ENCODE measurements at regions not wholly inside any gene's neighbourhood (a gene's known extent, or its start where the extent isn't known, plus 50 kb on each side); places are given as distances from the start of the nearest gene placed in this dataset.

DNA sequence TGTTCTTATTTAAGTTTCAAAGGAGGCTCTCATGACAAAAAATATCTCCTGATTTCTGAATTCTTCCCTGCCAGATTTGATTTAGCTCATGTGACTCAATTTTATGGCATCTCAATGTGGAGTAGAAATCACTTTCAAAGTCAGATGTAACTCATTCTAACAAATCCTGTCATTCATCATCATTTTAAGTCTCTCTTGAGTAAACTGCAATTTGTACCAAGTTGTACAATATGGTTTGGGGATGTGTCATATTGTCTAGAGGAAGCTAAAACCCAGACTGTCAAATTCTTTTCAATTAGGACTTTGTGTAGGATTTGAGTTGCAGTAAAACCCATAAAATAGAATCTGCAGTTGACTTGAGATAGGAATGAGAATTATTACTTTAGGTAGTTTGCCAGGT lies 2101.0 kb downstream of the NCAM2 start:
- ATAC-seq (no peak), DNase-seq (no peak)
- intact Hi-C loops (cut with DNase I, micrococcal nuclease), result no loop called here
- no peak overlapping the region for H3K4me3 ChIP-seq
- H3K4me1 ChIP-seq (ENCODE audit: low read depth), result no peaks in the 10 kb centered on the region
- no peak for TF ChIP-seq CTCF (IDR thresholded peaks at IDR 0.05)
- H3K9me3 ChIP-seq, result peaks cover 68% of the 10 kb centered on the region
- H3K36me3 ChIP-seq (ENCODE audit: low read depth), result no peaks in the 10 kb centered on the region

DNA sequence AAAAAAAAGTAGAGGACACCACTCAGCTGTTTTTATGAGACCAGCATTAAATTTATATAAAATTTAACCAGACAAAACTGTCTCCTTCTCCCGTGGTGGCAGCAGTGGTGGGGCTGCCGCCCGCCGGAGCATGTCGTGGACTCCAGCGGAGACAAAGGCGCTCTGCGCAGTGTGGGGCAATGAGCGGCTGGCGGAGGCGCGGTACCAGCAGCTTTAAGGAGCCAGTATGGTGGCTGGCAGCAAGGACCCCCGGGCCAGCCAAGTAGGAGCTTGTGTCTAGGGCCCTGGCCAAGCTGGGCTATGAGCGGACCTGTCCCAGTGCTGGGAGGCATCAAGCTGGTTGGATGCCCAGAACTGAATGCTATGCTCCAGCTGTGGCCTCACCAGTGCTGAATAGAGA lies 2102.9 kb downstream of the NCAM2 start:
- Histone ChIP-seq H3K4me1 (ENCODE audit: low read depth) (no peaks in the 10 kb centered on the region), H3K9me3 (peaks cover 66% of the 10 kb centered on the region), H3K4me3 (no peak overlapping the region), H3K36me3 (ENCODE audit: low read depth) (no peaks in the 10 kb centered on the region)
- no peak for DNase-seq
- no peak for TF ChIP-seq CTCF (IDR thresholded peaks at IDR 0.05)
- intact Hi-C loops (cut with DNase I, micrococcal nuclease), result no loop called here
- no peak for ATAC-seq

GRCh38 chr21:23108533-23108932 lies 2110.3 kb downstream of the NCAM2 start:
- ATAC-seq, result no peak
- H3K4me3 ChIP-seq, result no peak overlapping the region
- peaks cover 45% of the 10 kb centered on the region for H3K9me3 ChIP-seq
- intact Hi-C loops (cut with DNase I, micrococcal nuclease), result no loop called here
- H3K4me1 ChIP-seq (ENCODE audit: low read depth), result no peaks in the 10 kb centered on the region
- TF ChIP-seq CTCF (IDR thresholded peaks at IDR 0.05), result no peak
- DNase-seq, result no peak
- H3K36me3 ChIP-seq (ENCODE audit: low read depth), result no peaks in the 10 kb centered on the region

- DNase-seq, result no peak
- intact Hi-C loops (cut with DNase I, micrococcal nuclease), result no loop called here
- TF ChIP-seq CTCF (IDR thresholded peaks at IDR 0.05), result no peak
- no peak for ATAC-seq
- no peaks in the 10 kb centered on the region for H3K36me3 ChIP-seq (ENCODE audit: low read depth)
- peaks cover 53% of the 10 kb centered on the region for H3K9me3 ChIP-seq
- H3K4me1 ChIP-seq (ENCODE audit: low read depth), result no peaks in the 10 kb centered on the region
- H3K4me3 ChIP-seq, result no peak overlapping the region
These were observed 2112.9 kb downstream of the NCAM2 start for GRCh38 chr21:23111070-23111600.

DNA sequence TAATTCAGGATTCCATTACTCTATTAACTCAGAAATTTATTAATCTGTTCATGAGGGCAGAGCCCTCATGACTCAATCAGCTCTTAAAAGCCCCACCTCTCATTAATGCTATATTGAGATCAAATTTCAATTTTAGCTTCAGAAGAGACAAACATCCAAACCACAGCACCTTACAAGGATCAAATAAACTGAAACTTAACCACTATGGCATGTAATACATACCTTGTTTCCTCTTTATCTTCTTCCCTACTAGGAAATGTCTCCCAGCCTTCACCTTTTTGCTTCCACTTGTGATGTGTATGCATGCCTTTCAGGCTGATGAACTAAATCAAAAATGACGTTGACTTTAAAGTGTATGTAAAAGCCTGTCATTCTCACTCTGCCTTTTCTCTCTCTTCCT lies 2121.3 kb downstream of the NCAM2 start:
- ATAC-seq (no peak), DNase-seq (no peak)
- intact Hi-C loops (cut with DNase I, micrococcal nuclease), result no loop called here
- H3K9me3 ChIP-seq, result peaks cover 45% of the 10 kb centered on the region
- no peak overlapping the region for H3K4me3 ChIP-seq
- no peaks in the 10 kb centered on the region for H3K36me3 ChIP-seq (ENCODE audit: low read depth)
- no peak for TF ChIP-seq CTCF (IDR thresholded peaks at IDR 0.05)
- H3K4me1 ChIP-seq (ENCODE audit: low read depth), result no peaks in the 10 kb centered on the region

GRCh38 chr21:23127973-23128372 lies 2129.8 kb downstream of the NCAM2 start:
- intact Hi-C loops (cut with DNase I, micrococcal nuclease), result no loop called here
- DNase-seq (no peak), ATAC-seq (no peak)
- Histone ChIP-seq H3K4me3 (no peak overlapping the region), H3K4me1 (ENCODE audit: low read depth) (no peaks in the 10 kb centered on the region), H3K36me3 (ENCODE audit: low read depth) (no peaks in the 10 kb centered on the region), H3K9me3 (peaks cover 58% of the 10 kb centered on the region)
- no peak for TF ChIP-seq CTCF (IDR thresholded peaks at IDR 0.05)

Data from mucosa of descending colon (tissue), 3 donors.